HG03196 (cell line): ENCODE measurements at regions not wholly inside any gene's neighbourhood (a gene's known extent, or its start where the extent isn't known, plus 50 kb on each side); places are given as distances from the start of the nearest gene placed in this dataset.
"Not testable (repeated sequence)": the region's sequence is repeated elsewhere in the genome, so short reads cannot be mapped to it uniquely, and the experiment has no call there.

Source experiments
- ATAC-seq: cut with Tn5 transposase; IDR thresholded peaks from one replicate; pipeline ENCODE4 v1.9.1; 2021; ENCODE audit not compliant: unreplicated experiment

- ATAC-seq = no peak
Observed at GRCh38 chr5:167851416-167851815, 440.0 kb upstream of the WWC1 start.

- no peak for ATAC-seq
Observed at GRCh38 chr5:167852515-167852914, 438.9 kb upstream of the WWC1 start.

GRCh38 chr5:167853421-167853820 lies 438.0 kb upstream of the WWC1 start:
- ATAC-seq = no peak

- no peak for ATAC-seq
Observed at GRCh38 chr5:167855818-167856217, 435.6 kb upstream of the WWC1 start.

- no peak for ATAC-seq
Observed at GRCh38 chr5:167857321-167857720, 434.1 kb upstream of the WWC1 start.

GRCh38 chr5:167858186-167858855 lies 433.1 kb upstream of the WWC1 start:
- ATAC-seq = not testable (repeated sequence)

- ATAC-seq = no peak
Observed at GRCh38 chr5:167861129-167861927, 430.1 kb upstream of the WWC1 start.

- ATAC-seq = no peak
Observed at GRCh38 chr5:167861928-167862426, 429.5 kb upstream of the WWC1 start.

- ATAC-seq = no peak
Observed at GRCh38 chr5:167863883-167864282, 427.6 kb upstream of the WWC1 start.

- no peak for ATAC-seq
Observed at GRCh38 chr5:167864801-167865200, 426.6 kb upstream of the WWC1 start.

- ATAC-seq = no peak
Observed at GRCh38 chr5:167866797-167867196, 424.6 kb upstream of the WWC1 start.

- ATAC-seq = no peak
Observed at GRCh38 chr5:167867281-167867680, 424.2 kb upstream of the WWC1 start.

- no peak for ATAC-seq
Observed at GRCh38 chr5:167869125-167869524, 422.3 kb upstream of the WWC1 start.

GRCh38 chr5:167870055-167870454 lies 421.4 kb upstream of the WWC1 start:
- ATAC-seq = no peak

- ATAC-seq = no peak
Observed at GRCh38 chr5:167871091-167871490, 420.4 kb upstream of the WWC1 start.

- ATAC-seq = no peak
Observed at GRCh38 chr5:167872791-167873190, 418.7 kb upstream of the WWC1 start.

GRCh38 chr5:167877114-167877722 lies 414.2 kb upstream of the WWC1 start:
- ATAC-seq = no peak

- ATAC-seq = no peak
Observed at GRCh38 chr5:167877924-167878323, 413.5 kb upstream of the WWC1 start.

GRCh38 chr5:167880420-167880819 lies 411.0 kb upstream of the WWC1 start:
- ATAC-seq = no peak

GRCh38 chr5:167881041-167881440 lies 410.4 kb upstream of the WWC1 start:
- ATAC-seq = no peak

GRCh38 chr5:167886196-167886595 lies 405.2 kb upstream of the WWC1 start:
- ATAC-seq = no peak

GRCh38 chr5:167888393-167888792 lies 403.1 kb upstream of the WWC1 start:
- no peak for ATAC-seq
